Neural cell (in vitro differentiated cells): ENCODE measurements at regions not wholly inside any gene's neighbourhood (a gene's known extent, or its start where the extent isn't known, plus 50 kb on each side); places are given as distances from the start of the nearest gene placed in this dataset.

Experiments
- H2AFZ ChIP-seq: fragments of 200-600, 300-800 bp; sonication (generic), shearing (Covaris generic); 2 replicates; pipeline ENCODE4 v1.6.0; 2014; ENCODE audit warnings: low read depth, mild to moderate bottlenecking, antibody characterized with exemption, low read length, moderate library complexity
- H3F3A ChIP-seq: fragments of 200-600 bp; shearing (Covaris generic); 2 replicates; pipeline ENCODE4 v1.6.1; 2016; ENCODE audit warnings: mild to moderate bottlenecking, moderate library complexity, mixed read lengths, antibody characterized with exemption, low read length; ENCODE audit not compliant: insufficient read depth, poor library complexity, severe bottlenecking
- H3K27ac ChIP-seq: fragments of 200-600, 300-800 bp; sonication (generic), shearing (Covaris generic); 2 replicates; pipeline ENCODE4 v1.5.1; 2014; ENCODE audit warnings: mild to moderate bottlenecking, low read length, moderate library complexity
- H3K27me3 ChIP-seq: fragments of 300-800, 200-600 bp; sonication (generic), shearing (Covaris generic); 2 replicates; pipeline ENCODE4 v1.6.0; 2014; ENCODE audit warnings: mild to moderate bottlenecking, low read depth, low read length, moderate library complexity; ENCODE audit not compliant: insufficient read depth
- H3K36me3 ChIP-seq: fragments of 300-800, 200-600 bp; sonication (generic), shearing (Covaris generic); 2 replicates; pipeline ENCODE4 v1.5.1; 2014; ENCODE audit warnings: mild to moderate bottlenecking, antibody characterized with exemption, low read length, moderate library complexity; ENCODE audit not compliant: insufficient read depth
- H3K4me2 ChIP-seq: fragments of 300-800, 200-600 bp; sonication (generic), shearing (Covaris generic); 2 replicates; pipeline ENCODE4 v1.6.0; 2014; ENCODE audit warnings: mild to moderate bottlenecking, low read length
- H3K4me3 ChIP-seq: fragments of 300-800, 200-600 bp; sonication (generic), shearing (Covaris generic); 2 replicates; pipeline ENCODE4 v1.5.1; 2014; ENCODE audit warnings: mild to moderate bottlenecking, low read length, moderate library complexity
- H3K79me2 ChIP-seq: fragments of 200-600 bp; shearing (Covaris generic); replicated peaks from 2 replicates; pipeline ENCODE4 v1.6.0; 2014; ENCODE audit warnings: mild to moderate bottlenecking, low read length, moderate library complexity; ENCODE audit not compliant: insufficient read depth
- H3K9ac ChIP-seq: fragments of 300-800, 200-600 bp; sonication (generic), shearing (Covaris generic); 2 replicates; pipeline ENCODE4 v1.6.1; 2016; ENCODE audit warnings: mild to moderate bottlenecking, low read length, mixed read lengths
- H3K9me2 ChIP-seq: fragments of 200-600 bp; shearing (Covaris generic); 2 replicates; pipeline ENCODE4 v1.6.1; 2016; ENCODE audit warnings: mild to moderate bottlenecking, low read length, mixed read lengths; ENCODE audit not compliant: insufficient read depth
- H3K9me3 ChIP-seq: fragments of 200-600, 300-800 bp; sonication (generic), shearing (Covaris generic); 2 replicates; pipeline ENCODE4 v1.6.1; 2016; ENCODE audit warnings: mild to moderate bottlenecking, mixed run types, low read length, moderate library complexity, mixed read lengths
- H4K20me1 ChIP-seq: fragments of 200-600 bp; shearing (Covaris generic); 2 replicates; pipeline ENCODE4 v1.6.1; 2016; ENCODE audit warnings: mild to moderate bottlenecking, mixed run types; ENCODE audit not compliant: insufficient read depth
- EP300 ChIP-seq: fragments of 450-650 bp; conservative IDR thresholded peaks from 2 replicates; pipeline ENCODE4 v1.6.1; 2014; ENCODE audit warnings: antibody characterized with exemption, mild to moderate bottlenecking, moderate library complexity; ENCODE audit not compliant: poor library complexity, severe bottlenecking
- EZH2 ChIP-seq: fragments of 200-600, 300-800 bp; shearing (Covaris generic), sonication (generic); IDR thresholded peaks from 2 replicates; pipeline ENCODE4 v1.6.1; 2014; ENCODE audit warnings: antibody characterized with exemption, low read length, borderline replicate concordance, mild to moderate bottlenecking; ENCODE audit not compliant: insufficient read depth, poor library complexity, severe bottlenecking
- MXI1 ChIP-seq: fragments of 450-650 bp; conservative IDR thresholded peaks from 2 replicates; pipeline ENCODE4 v1.6.1; 2014; ENCODE audit warnings: antibody characterized with exemption, mild to moderate bottlenecking; ENCODE audit not compliant: poor library complexity, severe bottlenecking
- POLR2AphosphoS5 ChIP-seq: IDR thresholded peaks from 2 replicates; pipeline ENCODE4 v1.6.1; 2012
- RAD21 ChIP-seq: fragments of 450-650 bp; conservative IDR thresholded peaks from 2 replicates; pipeline ENCODE4 v1.6.1; 2014; ENCODE audit warnings: antibody characterized with exemption, mild to moderate bottlenecking, moderate library complexity
- SMC3 ChIP-seq: fragments of 450-650 bp; conservative IDR thresholded peaks from 2 replicates; pipeline ENCODE4 v1.6.1; 2014; ENCODE audit warnings: antibody characterized with exemption, mild to moderate bottlenecking, moderate library complexity; ENCODE audit not compliant: poor library complexity
- TAF1 ChIP-seq: IDR thresholded peaks from 2 replicates; pipeline ENCODE4 v1.6.1; 2012; ENCODE audit warnings: low read depth
- TF ChIP-seq, protein P1 (sequence below): fragments of 450-650 bp; IDR thresholded peaks from 2 replicates; pipeline ENCODE4 v1.5.1; 2014; ENCODE audit warnings: antibody characterized with exemption, mild to moderate bottlenecking, moderate library complexity; ENCODE audit not compliant: poor library complexity, severe bottlenecking
- TF ChIP-seq, protein P2 (sequence below): IDR thresholded peaks from 2 replicates; pipeline ENCODE4 v1.6.1; 2012; ENCODE audit warnings: borderline replicate concordance

DNA sequence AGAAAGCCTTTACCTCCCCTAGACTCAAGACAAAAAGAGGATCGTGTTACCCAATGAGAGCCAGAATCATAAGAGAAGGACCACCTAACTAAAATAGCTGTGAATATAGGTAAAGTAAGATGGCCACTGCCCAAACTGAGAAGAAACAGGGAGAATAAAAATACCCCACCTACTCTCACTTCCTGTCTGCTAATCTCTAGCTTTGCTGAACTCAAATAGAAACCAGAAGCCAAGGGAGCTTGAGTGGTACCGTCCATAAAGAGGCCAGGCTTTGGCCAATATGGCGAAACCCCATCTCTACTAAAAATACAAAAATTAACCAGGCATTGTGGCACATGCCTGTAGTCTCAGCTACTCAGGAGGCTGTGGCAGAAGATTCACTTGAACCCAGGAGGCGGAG, 123.0 kb upstream of the FST start:
- Histone ChIP-seq H3K36me3 (no peaks in the 10 kb centered on the region), H2AFZ (no peak overlapping the region), H3K9me3 (no peaks in the 10 kb centered on the region), H3K9me2 (no peaks in the 10 kb centered on the region), H3F3A (no peaks in the 10 kb centered on the region), H3K27me3 (no peaks in the 10 kb centered on the region), H3K4me2 (no peak overlapping the region), H3K9ac (no peak overlapping the region), H3K4me3 (no peak overlapping the region), H4K20me1 (no peaks in the 10 kb centered on the region), H3K27ac (no peak overlapping the region), H3K79me2 (no peaks in the 10 kb centered on the region)
- no peak for TF ChIP-seq EZH2
- no peak for TF ChIP-seq SMC3
- TF ChIP-seq RAD21 = no peak
- TF ChIP-seq MXI1 = no peak
- no peak for TF ChIP-seq TAF1
- TF ChIP-seq EP300 = no peak
- TF ChIP-seq, protein P1, sequence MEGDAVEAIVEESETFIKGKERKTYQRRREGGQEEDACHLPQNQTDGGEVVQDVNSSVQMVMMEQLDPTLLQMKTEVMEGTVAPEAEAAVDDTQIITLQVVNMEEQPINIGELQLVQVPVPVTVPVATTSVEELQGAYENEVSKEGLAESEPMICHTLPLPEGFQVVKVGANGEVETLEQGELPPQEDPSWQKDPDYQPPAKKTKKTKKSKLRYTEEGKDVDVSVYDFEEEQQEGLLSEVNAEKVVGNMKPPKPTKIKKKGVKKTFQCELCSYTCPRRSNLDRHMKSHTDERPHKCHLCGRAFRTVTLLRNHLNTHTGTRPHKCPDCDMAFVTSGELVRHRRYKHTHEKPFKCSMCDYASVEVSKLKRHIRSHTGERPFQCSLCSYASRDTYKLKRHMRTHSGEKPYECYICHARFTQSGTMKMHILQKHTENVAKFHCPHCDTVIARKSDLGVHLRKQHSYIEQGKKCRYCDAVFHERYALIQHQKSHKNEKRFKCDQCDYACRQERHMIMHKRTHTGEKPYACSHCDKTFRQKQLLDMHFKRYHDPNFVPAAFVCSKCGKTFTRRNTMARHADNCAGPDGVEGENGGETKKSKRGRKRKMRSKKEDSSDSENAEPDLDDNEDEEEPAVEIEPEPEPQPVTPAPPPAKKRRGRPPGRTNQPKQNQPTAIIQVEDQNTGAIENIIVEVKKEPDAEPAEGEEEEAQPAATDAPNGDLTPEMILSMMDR = no peak
- no peak for TF ChIP-seq POLR2AphosphoS5
- TF ChIP-seq, protein P2, sequence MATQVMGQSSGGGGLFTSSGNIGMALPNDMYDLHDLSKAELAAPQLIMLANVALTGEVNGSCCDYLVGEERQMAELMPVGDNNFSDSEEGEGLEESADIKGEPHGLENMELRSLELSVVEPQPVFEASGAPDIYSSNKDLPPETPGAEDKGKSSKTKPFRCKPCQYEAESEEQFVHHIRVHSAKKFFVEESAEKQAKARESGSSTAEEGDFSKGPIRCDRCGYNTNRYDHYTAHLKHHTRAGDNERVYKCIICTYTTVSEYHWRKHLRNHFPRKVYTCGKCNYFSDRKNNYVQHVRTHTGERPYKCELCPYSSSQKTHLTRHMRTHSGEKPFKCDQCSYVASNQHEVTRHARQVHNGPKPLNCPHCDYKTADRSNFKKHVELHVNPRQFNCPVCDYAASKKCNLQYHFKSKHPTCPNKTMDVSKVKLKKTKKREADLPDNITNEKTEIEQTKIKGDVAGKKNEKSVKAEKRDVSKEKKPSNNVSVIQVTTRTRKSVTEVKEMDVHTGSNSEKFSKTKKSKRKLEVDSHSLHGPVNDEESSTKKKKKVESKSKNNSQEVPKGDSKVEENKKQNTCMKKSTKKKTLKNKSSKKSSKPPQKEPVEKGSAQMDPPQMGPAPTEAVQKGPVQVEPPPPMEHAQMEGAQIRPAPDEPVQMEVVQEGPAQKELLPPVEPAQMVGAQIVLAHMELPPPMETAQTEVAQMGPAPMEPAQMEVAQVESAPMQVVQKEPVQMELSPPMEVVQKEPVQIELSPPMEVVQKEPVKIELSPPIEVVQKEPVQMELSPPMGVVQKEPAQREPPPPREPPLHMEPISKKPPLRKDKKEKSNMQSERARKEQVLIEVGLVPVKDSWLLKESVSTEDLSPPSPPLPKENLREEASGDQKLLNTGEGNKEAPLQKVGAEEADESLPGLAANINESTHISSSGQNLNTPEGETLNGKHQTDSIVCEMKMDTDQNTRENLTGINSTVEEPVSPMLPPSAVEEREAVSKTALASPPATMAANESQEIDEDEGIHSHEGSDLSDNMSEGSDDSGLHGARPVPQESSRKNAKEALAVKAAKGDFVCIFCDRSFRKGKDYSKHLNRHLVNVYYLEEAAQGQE = no peak

DNA sequence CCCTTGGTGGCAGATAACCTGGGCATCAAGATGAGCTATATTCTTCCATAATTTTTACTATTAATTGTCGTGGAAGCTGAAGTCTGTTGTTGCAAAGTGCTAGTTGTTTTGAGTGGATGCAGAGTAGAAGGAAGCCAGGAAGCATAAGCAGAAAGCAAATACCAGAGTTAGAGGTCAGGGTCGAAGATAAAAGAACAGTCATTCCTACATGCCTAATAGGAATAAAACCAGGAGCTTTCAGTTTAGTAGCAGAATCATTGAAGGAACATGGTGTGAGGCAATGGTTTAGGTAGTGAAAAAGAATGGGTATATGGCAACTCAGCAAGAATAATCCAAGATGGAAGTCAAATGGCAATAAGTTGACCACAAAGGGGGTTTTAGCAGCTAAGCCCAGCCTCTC, 121.6 kb upstream of the FST start:
- Histone ChIP-seq H3K4me3 (no peak overlapping the region), H3K27me3 (no peaks in the 10 kb centered on the region), H3K4me2 (no peak overlapping the region), H2AFZ (no peak overlapping the region), H3K9me3 (no peaks in the 10 kb centered on the region), H3K36me3 (no peaks in the 10 kb centered on the region), H3F3A (no peaks in the 10 kb centered on the region), H3K27ac (no peak overlapping the region), H3K79me2 (no peaks in the 10 kb centered on the region), H3K9me2 (no peaks in the 10 kb centered on the region), H4K20me1 (no peaks in the 10 kb centered on the region), H3K9ac (no peak overlapping the region)
- TF ChIP-seq EP300 (no peak), RAD21 (no peak), TAF1 (no peak), EZH2 (no peak), MXI1 (no peak)
